B cell (primary cell): ENCODE measurements at regions not wholly inside any gene's neighbourhood (a gene's known extent, or its start where the extent isn't known, plus 50 kb on each side); places are given as distances from the start of the nearest gene placed in this dataset.

Source experiments
- EZH2 ChIP-seq: IDR thresholded peaks from 2 replicates; pipeline ENCODE4 v1.6.1; 2012; ENCODE audit warnings: borderline replicate concordance, low read depth, mild to moderate bottlenecking, moderate library complexity, low read length; ENCODE audit not compliant: insufficient read depth, poor library complexity, severe bottlenecking
- TF ChIP-seq, protein P1 (sequence below): fragments of 200-600 bp; IDR thresholded peaks from one replicate; pipeline ENCODE4 v1.8.0; 2022; ENCODE audit warnings: antibody characterized with exemption, mild to moderate bottlenecking

- TF ChIP-seq, protein P1, sequence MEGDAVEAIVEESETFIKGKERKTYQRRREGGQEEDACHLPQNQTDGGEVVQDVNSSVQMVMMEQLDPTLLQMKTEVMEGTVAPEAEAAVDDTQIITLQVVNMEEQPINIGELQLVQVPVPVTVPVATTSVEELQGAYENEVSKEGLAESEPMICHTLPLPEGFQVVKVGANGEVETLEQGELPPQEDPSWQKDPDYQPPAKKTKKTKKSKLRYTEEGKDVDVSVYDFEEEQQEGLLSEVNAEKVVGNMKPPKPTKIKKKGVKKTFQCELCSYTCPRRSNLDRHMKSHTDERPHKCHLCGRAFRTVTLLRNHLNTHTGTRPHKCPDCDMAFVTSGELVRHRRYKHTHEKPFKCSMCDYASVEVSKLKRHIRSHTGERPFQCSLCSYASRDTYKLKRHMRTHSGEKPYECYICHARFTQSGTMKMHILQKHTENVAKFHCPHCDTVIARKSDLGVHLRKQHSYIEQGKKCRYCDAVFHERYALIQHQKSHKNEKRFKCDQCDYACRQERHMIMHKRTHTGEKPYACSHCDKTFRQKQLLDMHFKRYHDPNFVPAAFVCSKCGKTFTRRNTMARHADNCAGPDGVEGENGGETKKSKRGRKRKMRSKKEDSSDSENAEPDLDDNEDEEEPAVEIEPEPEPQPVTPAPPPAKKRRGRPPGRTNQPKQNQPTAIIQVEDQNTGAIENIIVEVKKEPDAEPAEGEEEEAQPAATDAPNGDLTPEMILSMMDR, result no peak
- no peak for TF ChIP-seq EZH2
These were observed 66.3 kb upstream of the MAD2L1 start for GRCh38 chr4:120132935-120133334.
